MM.1S (cell line): ENCODE measurements at regions not wholly inside any gene's neighbourhood (a gene's known extent, or its start where the extent isn't known, plus 50 kb on each side); places are given as distances from the start of the nearest gene placed in this dataset.
"Not testable (repeated sequence)": the region's sequence is repeated elsewhere in the genome, so short reads cannot be mapped to it uniquely, and the experiment has no call there.

Experiments used
- DNase-seq: peaks from one replicate; pipeline ENCODE4 v3.0.0-alpha.2; 2015
- H2AFZ ChIP-seq: fragments of 300-600 bp; sonication (generic); 2 replicates; pipeline ENCODE4 v1.6.0; 2016; ENCODE audit warnings: antibody characterized with exemption, low read length
- H3F3A ChIP-seq: fragments of 300-600 bp; sonication (generic); 2 replicates; pipeline ENCODE4 v1.6.1; 2016; ENCODE audit warnings: mild to moderate bottlenecking, antibody characterized with exemption, low read length, moderate library complexity, mixed read lengths; ENCODE audit not compliant: insufficient read depth
- H3K27ac ChIP-seq: fragments of 300-600 bp; sonication (generic); 2 replicates; pipeline ENCODE4 v1.5.1; 2016; ENCODE audit warnings: mild to moderate bottlenecking, low read length
- H3K27me3 ChIP-seq: fragments of 300-600 bp; sonication (generic); replicated peaks from 2 replicates; pipeline ENCODE4 v1.6.0; 2016; ENCODE audit warnings: low read length; ENCODE audit not compliant: insufficient read depth
- H3K36me3 ChIP-seq: fragments of 300-600 bp; sonication (generic); replicated peaks from 2 replicates; pipeline ENCODE4 v1.6.1; 2016; ENCODE audit warnings: mild to moderate bottlenecking, low read length, mixed read lengths; ENCODE audit not compliant: insufficient read depth
- H3K4me1 ChIP-seq: fragments of 300-600 bp; sonication (generic); 2 replicates; pipeline ENCODE4 v1.6.1; 2016; ENCODE audit warnings: low read length, mixed read lengths
- H3K4me2 ChIP-seq: fragments of 300-600 bp; sonication (generic); 2 replicates; pipeline ENCODE4 v1.6.0; 2016; ENCODE audit warnings: low read depth, low read length
- H3K4me3 ChIP-seq: fragments of 300-600 bp; sonication (generic); 2 replicates; pipeline ENCODE4 v1.5.1; 2016; ENCODE audit warnings: low read length, mixed read lengths
- H3K79me2 ChIP-seq: fragments of 300-600 bp; sonication (generic); 2 replicates; pipeline ENCODE4 v1.6.1; 2016; ENCODE audit warnings: mixed run types, low read length, mixed read lengths
- H3K9ac ChIP-seq: fragments of 300-600 bp; sonication (generic); 2 replicates; pipeline ENCODE4 v1.6.1; 2016; ENCODE audit warnings: low read length, mixed read lengths
- H3K9me2 ChIP-seq: fragments of 300-600 bp; sonication (generic); replicated peaks from 2 replicates; pipeline ENCODE4 v1.6.1; 2016; ENCODE audit warnings: mild to moderate bottlenecking, low read length, mixed read lengths; ENCODE audit not compliant: insufficient read depth
- H3K9me3 ChIP-seq: fragments of 300-600 bp; sonication (generic); replicated peaks from 2 replicates; pipeline ENCODE4 v1.6.1; 2016; ENCODE audit warnings: mild to moderate bottlenecking, low read length, mixed read lengths; ENCODE audit not compliant: insufficient read depth
- H4K20me1 ChIP-seq: fragments of 300-600 bp; sonication (generic); 2 replicates; pipeline ENCODE4 v1.6.1; 2016; ENCODE audit warnings: mild to moderate bottlenecking, low read length, moderate library complexity, mixed read lengths; ENCODE audit not compliant: insufficient read depth

DNA sequence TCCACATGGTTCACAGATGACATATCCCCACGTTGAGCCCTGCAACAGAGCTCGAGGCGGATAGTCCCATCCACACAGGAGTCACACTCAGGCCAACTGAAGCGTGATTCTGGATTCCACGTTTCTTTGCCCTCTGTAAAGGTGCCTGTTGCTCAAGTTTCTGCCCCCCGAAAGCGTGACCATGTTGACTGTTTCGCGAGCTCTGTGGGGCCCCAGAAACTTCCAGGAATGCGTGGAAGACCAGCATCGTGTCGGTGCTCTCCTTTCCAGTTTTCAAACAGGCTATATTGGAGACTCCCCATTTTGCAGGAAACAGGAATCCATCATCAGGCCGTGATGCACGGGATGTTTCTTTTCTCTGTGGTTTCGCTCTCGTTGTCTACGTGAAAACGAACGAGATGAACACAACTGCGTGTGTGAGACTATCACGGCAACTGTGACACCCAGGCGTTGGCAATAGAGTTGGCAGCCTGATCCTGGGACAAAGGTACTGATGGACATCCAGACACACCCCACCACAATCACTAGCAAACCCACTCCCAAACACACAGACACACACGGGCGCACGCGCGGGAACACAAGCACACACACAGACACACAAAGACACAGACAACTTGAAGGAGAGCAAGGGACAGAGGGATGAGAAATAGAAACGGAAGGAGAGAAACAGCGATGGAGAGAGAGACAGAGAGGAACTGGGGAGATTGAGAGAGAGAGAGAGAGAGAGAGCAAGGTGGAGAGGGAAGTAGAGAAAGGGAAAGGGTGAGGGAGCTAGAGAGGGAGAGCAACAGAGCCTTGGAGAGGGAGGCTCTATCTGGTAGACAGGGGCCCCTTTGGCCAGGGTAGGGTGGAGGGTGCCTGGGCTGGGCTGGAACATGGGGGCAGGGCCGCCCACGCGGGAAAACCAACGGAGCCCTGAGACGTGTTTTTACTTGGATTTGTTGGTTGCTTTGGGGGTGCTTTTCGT, 1609.3 kb downstream of the SPATA31A7 start:
- H3K4me1 ChIP-seq, H3K9me3 ChIP-seq, H3K36me3 ChIP-seq, H3K27ac ChIP-seq, H2AFZ ChIP-seq, H3F3A ChIP-seq, H3K9ac ChIP-seq, H4K20me1 ChIP-seq, H3K9me2 ChIP-seq, H3K79me2 ChIP-seq: not testable (repeated sequence)
- peak overlapping the region; percentile 26; the same call in 1 of the 2 replicates for H3K4me3 ChIP-seq
- peak overlapping the region; percentile 58; the same call in 1 of the 2 replicates for H3K4me2 ChIP-seq
- peaks cover 27% of the 10 kb centered on the region; the same call in 1 of the 2 replicates for H3K27me3 ChIP-seq
- DNase-seq: peak; percentile 11

DNA sequence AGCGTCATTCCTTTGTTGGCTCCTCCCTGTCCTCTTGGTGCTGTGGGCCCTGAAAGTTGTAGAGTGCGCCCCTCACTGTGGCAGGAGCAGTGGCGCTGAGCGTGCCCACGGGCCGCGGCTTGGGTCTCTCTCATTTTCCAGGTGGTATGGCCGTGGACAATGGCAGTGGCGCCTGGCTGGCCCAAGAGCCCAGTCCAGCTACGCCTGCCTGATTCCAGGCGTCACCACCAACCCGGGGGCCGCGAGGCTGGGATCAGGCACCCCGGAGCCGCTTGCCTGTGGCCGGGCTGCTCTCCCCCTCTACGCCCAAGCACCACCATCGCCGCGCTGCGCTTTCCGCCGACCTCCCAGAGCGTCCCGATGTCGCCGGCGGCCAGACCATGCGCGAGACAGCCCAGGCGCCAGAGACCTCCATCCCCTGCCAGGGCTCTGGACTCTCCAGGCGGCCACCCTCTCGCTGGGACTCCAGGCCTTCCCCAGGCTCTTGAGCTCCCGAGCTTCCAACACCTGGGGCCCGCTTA, 1610.1 kb downstream of the SPATA31A7 start:
- H3K9me2 ChIP-seq, H3F3A ChIP-seq, H3K9ac ChIP-seq, H3K4me1 ChIP-seq, H3K4me3 ChIP-seq, H4K20me1 ChIP-seq, H2AFZ ChIP-seq, H3K36me3 ChIP-seq, H3K9me3 ChIP-seq, H3K27ac ChIP-seq, DNase-seq, H3K79me2 ChIP-seq: not testable (repeated sequence)
- H3K27me3 ChIP-seq: peaks cover 27% of the 10 kb centered on the region; the same call in 1 of the 2 replicates
- peak overlapping the region; percentile 58; the same call in 1 of the 2 replicates for H3K4me2 ChIP-seq

DNA sequence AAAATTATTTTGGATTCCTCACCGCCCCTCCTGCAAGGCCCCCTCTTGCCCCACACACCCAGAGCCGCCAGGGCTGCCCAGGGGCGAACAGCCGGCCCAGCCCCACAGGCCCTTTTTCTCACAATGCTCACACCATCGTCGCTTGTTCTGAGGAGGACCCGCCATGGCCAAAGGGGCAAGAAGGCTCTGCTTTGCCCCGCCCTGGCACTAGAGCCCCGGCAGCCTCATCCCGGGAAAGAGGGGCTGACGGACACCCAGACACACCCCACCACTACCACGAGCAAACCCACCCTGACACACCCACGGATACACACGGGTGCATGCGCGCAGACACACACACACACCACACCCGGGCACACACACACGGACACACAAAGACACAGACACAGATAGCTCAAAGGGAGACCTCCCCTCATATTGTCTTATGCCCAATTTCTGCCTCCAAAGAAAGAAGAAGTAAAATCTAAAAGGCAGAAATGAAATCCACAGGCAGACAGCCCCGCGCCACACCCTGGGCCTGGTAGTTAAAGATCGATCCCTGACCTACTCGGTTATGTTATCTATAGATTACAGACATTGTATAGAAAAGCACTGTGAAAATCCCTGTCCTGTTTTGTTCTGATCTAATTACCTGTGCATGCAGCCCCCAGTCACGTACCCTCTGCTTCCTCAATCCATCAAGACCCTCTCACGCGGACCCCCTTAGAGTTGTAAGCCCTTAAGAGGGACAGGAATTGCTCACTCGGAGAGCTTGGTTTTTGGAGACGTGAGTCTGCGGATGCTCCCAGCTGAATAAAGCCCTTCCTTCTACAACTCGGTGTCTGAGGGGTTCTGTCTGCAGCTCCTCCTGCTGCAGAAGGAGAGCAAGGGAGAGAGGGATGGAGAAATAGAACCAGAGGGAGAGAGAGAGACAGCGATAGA, 1610.9 kb downstream of the SPATA31A7 start:
- not testable (repeated sequence) for H4K20me1 ChIP-seq, H3K4me1 ChIP-seq, H3K4me3 ChIP-seq, DNase-seq, H3K27ac ChIP-seq, H3K79me2 ChIP-seq, H2AFZ ChIP-seq, H3K9me2 ChIP-seq, H3K9me3 ChIP-seq, H3K9ac ChIP-seq, H3K36me3 ChIP-seq, H3K4me2 ChIP-seq, H3F3A ChIP-seq
- H3K27me3 ChIP-seq: peaks cover 27% of the 10 kb centered on the region; the same call in 1 of the 2 replicates

DNA sequence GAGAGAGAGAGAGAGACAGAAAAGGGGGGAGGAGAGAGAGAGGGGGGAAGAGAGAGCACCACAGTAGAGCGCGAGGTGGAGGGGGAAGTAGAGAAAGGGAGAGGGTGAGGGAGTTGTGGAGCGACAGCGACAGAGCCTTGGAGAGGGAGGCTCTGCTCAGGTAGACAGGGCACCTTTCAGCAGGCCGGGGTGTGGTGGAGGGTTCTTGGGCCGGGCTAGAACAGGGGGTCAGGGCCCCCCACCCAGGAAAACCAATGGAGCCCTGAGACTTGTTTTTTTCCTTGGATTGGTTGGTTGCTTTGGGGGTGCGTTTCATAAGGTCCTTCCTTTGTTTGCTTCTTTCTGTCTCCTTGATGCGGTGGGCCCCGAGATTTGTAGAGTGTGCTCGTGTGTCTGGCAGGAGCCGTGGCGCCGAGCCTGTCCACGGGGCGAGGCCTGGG, 1611.6 kb downstream of the SPATA31A7 start:
- not testable (repeated sequence) for DNase-seq, H2AFZ ChIP-seq

DNA sequence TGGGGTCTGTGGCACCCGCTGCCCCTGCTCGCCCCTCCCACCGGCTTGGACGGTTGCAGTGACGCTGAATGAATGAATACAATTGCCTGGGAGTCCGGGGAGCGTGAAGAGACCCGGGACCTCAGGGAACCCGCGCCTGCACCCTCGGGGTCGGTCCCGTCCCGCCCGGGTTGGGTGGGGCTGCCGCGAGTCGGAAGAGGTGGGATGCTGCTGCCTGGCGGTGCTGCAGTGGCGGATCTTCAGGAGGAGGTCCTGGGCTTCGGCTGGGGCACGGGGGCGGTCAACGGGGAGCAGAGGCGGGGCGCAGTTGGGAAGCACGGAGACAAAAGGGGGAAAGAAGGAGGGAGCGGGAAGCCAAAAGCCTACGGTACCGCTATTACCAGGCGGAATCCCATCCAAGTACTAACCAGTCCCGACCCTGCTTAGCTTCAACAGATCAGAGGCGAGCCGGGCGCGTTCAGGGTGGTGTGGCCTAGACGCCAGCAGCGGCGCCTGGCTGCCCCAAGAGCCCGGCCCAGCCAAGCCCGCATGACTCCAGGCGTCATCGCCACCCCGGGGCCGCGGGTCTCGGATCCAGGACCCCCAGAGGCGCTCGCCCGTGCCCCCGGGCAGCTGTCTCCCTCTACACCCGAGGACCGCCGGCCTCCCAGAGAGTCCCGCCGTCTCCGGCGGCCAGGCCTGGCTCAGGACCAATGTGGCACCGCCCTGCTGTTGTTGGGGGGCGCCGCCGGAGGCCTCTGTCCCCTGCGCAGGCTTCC, 1612.3 kb downstream of the SPATA31A7 start:
- not testable (repeated sequence) for H3K79me2 ChIP-seq, H3K36me3 ChIP-seq, H4K20me1 ChIP-seq, H3K9me3 ChIP-seq, H3K9me2 ChIP-seq, H3K27ac ChIP-seq, H3K4me1 ChIP-seq, H3F3A ChIP-seq
- peak overlapping the region; percentile 64 for H3K4me3 ChIP-seq
- H3K27me3 ChIP-seq: peaks cover 27% of the 10 kb centered on the region; the same call in 1 of the 2 replicates
- H3K9ac ChIP-seq: peak overlapping the region; percentile 66; the same call in 1 of the 2 replicates
- H3K4me2 ChIP-seq: peak overlapping the region; percentile 58
- peak overlapping the region; percentile 84 for H2AFZ ChIP-seq
- DNase-seq: peak; percentile 90

More for the DNA sequence above, 1611.6 kb downstream of the SPATA31A7 start:
- H3K9me2 ChIP-seq, H3K27ac ChIP-seq, H4K20me1 ChIP-seq, H3K4me3 ChIP-seq, H3K4me2 ChIP-seq, H3K9ac ChIP-seq, H3K36me3 ChIP-seq, H3K4me1 ChIP-seq, H3F3A ChIP-seq, H3K9me3 ChIP-seq, H3K79me2 ChIP-seq: not testable (repeated sequence)
- peaks cover 27% of the 10 kb centered on the region; the same call in 1 of the 2 replicates for H3K27me3 ChIP-seq

DNA sequence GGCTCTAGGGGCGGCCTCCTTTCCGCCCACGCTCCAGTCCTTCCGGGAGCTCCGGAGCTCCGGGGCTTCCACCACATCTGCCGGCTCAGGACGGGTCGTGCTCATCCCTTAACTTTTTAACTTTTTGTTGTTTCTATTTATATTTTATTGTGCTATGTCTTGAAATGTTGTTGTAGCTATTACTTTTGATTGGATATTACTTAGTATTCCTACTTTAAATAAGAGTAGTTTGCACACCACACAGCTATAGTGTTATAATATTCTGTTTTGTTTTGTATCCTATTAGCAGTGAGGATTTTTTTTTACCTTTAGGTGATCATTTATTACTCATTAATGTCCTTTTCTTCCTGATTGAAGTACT, 1612.9 kb downstream of the SPATA31A7 start:
- not testable (repeated sequence) for H3K4me1 ChIP-seq, H3K9me2 ChIP-seq, H3K79me2 ChIP-seq, H3K27ac ChIP-seq, H3K9me3 ChIP-seq, DNase-seq, H3K36me3 ChIP-seq, H4K20me1 ChIP-seq, H3F3A ChIP-seq
- peaks cover 27% of the 10 kb centered on the region; the same call in 1 of the 2 replicates for H3K27me3 ChIP-seq
- peak overlapping the region; percentile 58; the same call in 1 of the 2 replicates for H3K4me2 ChIP-seq
- peak overlapping the region; percentile 66; the same call in 1 of the 2 replicates for H3K9ac ChIP-seq
- H2AFZ ChIP-seq: peak overlapping the region; percentile 84
- peak overlapping the region; percentile 64 for H3K4me3 ChIP-seq

DNA sequence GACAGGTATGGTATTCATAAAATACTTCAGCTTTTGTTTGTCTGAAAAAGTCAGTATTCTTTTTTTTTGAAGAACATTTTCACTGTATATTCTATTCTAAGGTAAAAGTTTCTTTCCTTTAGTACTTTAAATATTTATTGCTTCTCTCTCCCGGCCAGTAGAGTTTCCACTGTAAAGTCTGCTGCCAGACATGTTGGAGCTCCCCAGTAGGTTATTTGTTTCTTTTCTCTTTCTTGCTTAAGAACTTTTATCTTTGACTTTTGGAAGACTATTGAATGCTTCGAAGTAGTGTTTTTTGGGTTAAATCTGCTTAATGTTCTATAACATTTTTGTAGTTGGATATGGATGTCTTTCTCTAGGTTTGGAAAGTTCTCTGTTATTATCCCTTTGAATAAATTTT, 1613.3 kb downstream of the SPATA31A7 start:
- not testable (repeated sequence) for H3K79me2 ChIP-seq, H3K9ac ChIP-seq, H3K9me2 ChIP-seq, H4K20me1 ChIP-seq, H3K36me3 ChIP-seq, H3K27ac ChIP-seq, H3K4me1 ChIP-seq, H3K9me3 ChIP-seq, H3F3A ChIP-seq
- H3K4me2 ChIP-seq: peak overlapping the region; percentile 58; the same call in 1 of the 2 replicates
- H3K27me3 ChIP-seq: peaks cover 27% of the 10 kb centered on the region; the same call in 1 of the 2 replicates
- H3K4me3 ChIP-seq: peak overlapping the region; percentile 64; the same call in 1 of the 2 replicates
- peak overlapping the region; percentile 84; the same call in 1 of the 2 replicates for H2AFZ ChIP-seq
- peak; percentile 19 for DNase-seq
